Activated CD8-positive, alpha-beta memory T cell treated with anti-CD3 and anti-CD28 coated beads for 4 hours (primary cell): ENCODE measurements at regions not wholly inside any gene's neighbourhood (a gene's known extent, or its start where the extent isn't known, plus 50 kb on each side); places are given as distances from the start of the nearest gene placed in this dataset.
"Not testable (repeated sequence)": the region's sequence is repeated elsewhere in the genome, so short reads cannot be mapped to it uniquely, and the experiment has no call there.

Source experiments
- DNase-seq, 2 donors: peaks; one replicate each; pipeline ENCODE4 v3.0.0-alpha.2; 2020; ENCODE audit warnings: low read depth in 2 of 2

- no peak for DNase-seq
Observed at GRCh38 chr20:2203436-2203835, 92.4 kb upstream of the TGM3 start.

- no peak for DNase-seq
Observed at GRCh38 chr20:2204021-2204420, 91.8 kb upstream of the TGM3 start.

- DNase-seq, result peak; percentile 74 to 75
Observed at GRCh38 chr20:2206957-2207769, 88.6 kb upstream of the TGM3 start.

- DNase-seq, result no peak
Observed at GRCh38 chr20:2207770-2208097, 88.1 kb upstream of the TGM3 start.

GRCh38 chr20:2208897-2209296 lies 86.9 kb upstream of the TGM3 start:
- no peak for DNase-seq

- DNase-seq, result no peak
Observed at GRCh38 chr20:2210646-2211552, 84.9 kb upstream of the TGM3 start.

GRCh38 chr20:2212456-2213015 lies 83.3 kb upstream of the TGM3 start:
- DNase-seq, result no peak

- DNase-seq, result no peak
Observed at GRCh38 chr20:2213401-2213800, 82.4 kb upstream of the TGM3 start.

- DNase-seq, result no peak
Observed at GRCh38 chr20:2217857-2218539, 77.8 kb upstream of the TGM3 start.

GRCh38 chr20:2219481-2220006 lies 76.3 kb upstream of the TGM3 start:
- DNase-seq, result no peak

GRCh38 chr20:2220298-2220697 lies 75.5 kb upstream of the TGM3 start:
- no peak for DNase-seq

- no peak for DNase-seq
Observed at GRCh38 chr20:2221921-2222320, 73.9 kb upstream of the TGM3 start.

GRCh38 chr20:2223558-2224367 lies 72.0 kb upstream of the TGM3 start:
- no peak for DNase-seq

GRCh38 chr20:2224368-2224639 lies 71.5 kb upstream of the TGM3 start:
- DNase-seq, result no peak

GRCh38 chr20:2227285-2227684 lies 68.5 kb upstream of the TGM3 start:
- not testable (repeated sequence) for DNase-seq

GRCh38 chr20:2227861-2228260 lies 67.9 kb upstream of the TGM3 start:
- DNase-seq, result no peak

GRCh38 chr20:2228926-2229325 lies 66.9 kb upstream of the TGM3 start:
- no peak for DNase-seq

- DNase-seq, result no peak
Observed at GRCh38 chr20:2230726-2231488, 64.9 kb upstream of the TGM3 start.

- no peak for DNase-seq
Observed at GRCh38 chr20:2231701-2232100, 64.1 kb upstream of the TGM3 start.

- no peak for DNase-seq
Observed at GRCh38 chr20:2234598-2235191, 61.1 kb upstream of the TGM3 start.
